ENCODE measurements at regions not wholly inside any gene's neighbourhood (a gene's known extent, or its start where the extent isn't known, plus 50 kb on each side); places are given as distances from the start of the nearest gene placed in this dataset.

- no peak for TF ChIP-seq EZH2 (IDR thresholded peaks at IDR 0.05)
- TF ChIP-seq CTCF (IDR thresholded peaks at IDR 0.05): no peak
- no peak for TF ChIP-seq EZH2phosphoT487 (IDR thresholded peaks at IDR 0.05)
Measured at GRCh38 chr4:101655005-101655404, 135.5 kb upstream of the BANK1 start.
